T-helper 1 cell treated with Interleukin-12 subunit alpha and Interleukin-12 subunit beta and Interleukin-4 antibody, amounts not matched to agents 30 μg/mL and 1 μg/mL, for 36 hours (primary cell): ENCODE measurements at regions not wholly inside any gene's neighbourhood (a gene's known extent, or its start where the extent isn't known, plus 50 kb on each side); places are given as distances from the start of the nearest gene placed in this dataset.

Experiments
- H3K27ac Mint-ChIP-seq: one replicate; pipeline ENCODE4 v1.8.0; 2021; ENCODE audit warnings: mild to moderate bottlenecking, mixed read lengths
- H3K27me3 Mint-ChIP-seq: one replicate; pipeline ENCODE4 v1.8.0; 2021; ENCODE audit warnings: low read depth, mixed read lengths
- H3K36me3 Mint-ChIP-seq: one replicate; pipeline ENCODE4 v1.8.0; 2021; ENCODE audit warnings: low read depth, mixed read lengths
- H3K4me1 Mint-ChIP-seq: one replicate; pipeline ENCODE4 v1.8.0; 2021; ENCODE audit warnings: low read depth, mixed read lengths
- H3K4me3 Mint-ChIP-seq: one replicate; pipeline ENCODE4 v1.8.0; 2021; ENCODE audit warnings: mild to moderate bottlenecking, moderate library complexity, mixed read lengths
- H3K9me3 Mint-ChIP-seq: one replicate; pipeline ENCODE4 v1.8.0; 2021; ENCODE audit warnings: mixed read lengths

DNA sequence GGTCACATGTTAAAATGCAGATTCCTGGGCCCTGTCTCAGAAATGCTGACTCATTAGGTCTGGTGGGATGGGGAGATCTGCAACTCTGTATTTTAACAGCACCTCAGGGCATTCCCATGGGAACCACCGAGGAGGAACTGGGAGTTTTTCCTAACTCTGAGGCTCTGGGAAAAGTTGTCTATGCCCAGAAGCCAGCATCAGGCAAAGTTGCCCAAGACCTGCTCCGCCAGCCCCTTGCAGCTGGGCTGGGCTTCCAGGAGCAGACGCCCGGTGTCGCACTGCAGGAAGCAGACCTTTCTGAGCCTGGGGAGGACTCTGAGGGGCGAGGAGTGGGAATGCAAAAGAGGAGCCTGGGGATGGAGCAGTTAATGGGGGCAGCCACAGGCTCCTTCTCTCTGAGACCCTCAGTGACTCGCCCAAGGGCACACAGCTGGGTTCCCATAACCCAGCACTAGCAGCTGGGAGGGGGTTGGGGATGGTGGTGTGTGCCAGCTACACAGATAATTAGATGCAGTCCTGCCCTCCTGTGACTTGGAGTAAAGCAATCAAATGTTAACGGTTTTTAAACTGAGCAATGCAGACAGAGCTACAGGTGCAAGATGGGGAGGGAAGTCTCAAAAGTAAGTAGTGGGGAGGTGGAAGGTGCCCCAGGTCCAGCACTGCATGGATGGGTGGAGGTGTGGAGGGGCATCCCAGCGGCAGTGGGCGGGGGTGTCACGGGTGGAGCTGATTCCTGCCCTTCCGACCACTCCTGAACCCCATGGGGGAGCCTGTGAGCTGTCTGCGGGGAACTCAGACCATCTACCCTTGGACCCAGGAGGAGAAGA, 100.4 kb downstream of the LSM3 start:
- Mint-ChIP-seq H3K4me1 (no peaks in the 10 kb centered on the region), H3K27ac (no peak overlapping the region), H3K9me3 (no peaks in the 10 kb centered on the region), H3K36me3 (no peaks in the 10 kb centered on the region), H3K27me3 (no peaks in the 10 kb centered on the region), H3K4me3 (no peak overlapping the region)

DNA sequence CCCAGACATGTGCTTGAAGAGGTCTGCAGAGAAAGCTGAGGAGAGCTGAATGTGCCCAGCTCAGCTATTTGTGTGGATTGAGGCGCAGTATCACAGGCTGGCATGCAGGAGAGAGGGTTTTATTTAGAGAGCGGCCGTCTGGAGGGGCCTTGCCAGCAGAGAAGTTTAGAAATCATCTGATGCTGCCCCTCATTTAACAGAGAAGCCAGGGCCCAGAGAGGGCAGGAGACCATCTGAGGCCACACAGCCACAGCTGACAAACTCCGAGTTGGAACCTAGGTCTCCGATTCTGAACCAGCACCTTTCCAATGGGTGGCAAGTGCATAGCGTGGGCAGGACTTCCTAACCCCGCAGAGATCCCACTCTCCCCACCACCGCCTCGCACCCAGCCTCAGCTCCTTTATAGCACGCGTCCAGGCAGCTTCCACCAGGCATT, 101.0 kb downstream of the LSM3 start:
- no peaks in the 10 kb centered on the region for H3K4me1 Mint-ChIP-seq
- no peaks in the 10 kb centered on the region for H3K36me3 Mint-ChIP-seq
- no peaks in the 10 kb centered on the region for H3K27me3 Mint-ChIP-seq
- no peak overlapping the region for H3K4me3 Mint-ChIP-seq
- no peaks in the 10 kb centered on the region for H3K9me3 Mint-ChIP-seq
- H3K27ac Mint-ChIP-seq, result no peak overlapping the region

DNA sequence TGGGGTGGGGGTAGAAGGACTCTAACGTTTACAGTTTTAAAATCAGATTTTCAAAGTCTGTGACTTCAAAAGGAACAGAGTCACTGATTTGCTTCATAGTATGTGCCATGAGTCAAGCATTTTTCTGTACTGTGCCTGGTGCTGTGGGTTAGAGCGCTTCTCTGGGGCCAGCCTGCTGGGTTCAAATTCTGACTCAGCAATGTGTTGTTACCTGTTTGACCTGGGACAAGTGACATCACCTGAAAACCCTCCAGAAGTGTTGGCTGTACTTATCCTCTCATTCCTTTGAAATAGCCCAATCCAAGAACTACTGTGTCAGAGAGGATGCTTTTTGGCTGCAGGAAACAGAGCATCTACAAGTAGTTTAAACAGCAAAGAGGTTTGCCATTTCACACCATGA, 101.7 kb downstream of the LSM3 start:
- Mint-ChIP-seq H3K9me3 (no peaks in the 10 kb centered on the region), H3K27ac (no peak overlapping the region), H3K4me1 (no peaks in the 10 kb centered on the region), H3K36me3 (no peaks in the 10 kb centered on the region), H3K27me3 (no peaks in the 10 kb centered on the region), H3K4me3 (no peak overlapping the region)

DNA sequence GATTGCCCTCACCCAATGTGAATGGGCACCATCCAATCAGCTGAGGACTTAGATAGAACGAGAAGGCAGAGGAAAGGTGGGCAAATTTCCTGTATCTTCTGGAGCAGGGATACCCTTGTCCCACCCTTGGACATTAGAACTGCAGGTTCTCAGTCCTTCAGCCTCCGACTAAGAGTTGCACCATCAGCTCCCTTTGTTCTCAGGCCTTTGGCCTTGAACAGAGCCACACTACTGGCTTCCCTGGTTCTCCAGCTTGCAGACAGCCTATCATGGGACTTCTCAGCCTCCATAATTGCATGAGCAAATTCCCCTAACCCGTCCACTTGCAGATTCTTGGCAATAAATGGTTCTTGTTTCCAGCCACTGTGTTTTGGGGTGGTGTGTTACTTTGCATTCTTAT, 102.4 kb downstream of the LSM3 start:
- no peak overlapping the region for H3K27ac Mint-ChIP-seq
- no peaks in the 10 kb centered on the region for H3K4me1 Mint-ChIP-seq
- H3K9me3 Mint-ChIP-seq, result no peaks in the 10 kb centered on the region
- H3K27me3 Mint-ChIP-seq, result no peaks in the 10 kb centered on the region
- no peaks in the 10 kb centered on the region for H3K36me3 Mint-ChIP-seq
- H3K4me3 Mint-ChIP-seq, result no peak overlapping the region

DNA sequence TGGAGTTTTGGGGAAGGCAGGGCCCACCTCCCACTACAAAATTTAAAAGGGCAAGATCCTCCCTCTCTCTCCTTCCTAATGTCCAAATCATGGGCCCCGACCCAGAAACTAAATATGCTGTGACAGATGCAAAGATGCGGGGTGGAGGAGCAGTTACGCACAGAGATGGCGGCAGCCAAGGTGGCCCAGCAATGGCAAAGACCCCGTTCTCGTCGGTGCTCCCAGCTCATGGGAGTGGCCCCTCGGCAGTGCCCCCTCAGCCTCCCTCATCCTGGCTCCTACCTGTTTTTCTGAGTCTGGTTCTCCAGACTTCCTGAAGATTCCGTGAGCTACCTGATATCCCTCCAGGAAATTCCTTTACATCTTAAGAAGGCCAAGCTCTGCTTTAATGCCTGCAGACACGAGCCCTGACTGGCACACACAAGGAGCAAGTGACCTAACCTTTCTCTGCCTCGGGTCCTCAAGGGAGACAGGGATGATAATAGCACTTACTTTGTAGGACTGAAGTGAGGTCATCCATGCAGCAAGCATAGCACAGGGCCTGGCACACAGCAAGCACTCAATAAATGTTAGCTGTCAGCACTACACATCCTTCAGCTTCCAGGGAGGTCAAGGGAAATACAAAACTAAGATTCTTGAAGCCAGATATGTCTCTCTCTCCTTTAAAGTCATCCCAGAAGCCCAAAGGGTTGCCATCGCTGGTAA, 103.5 kb downstream of the LSM3 start:
- no peaks in the 10 kb centered on the region for H3K27me3 Mint-ChIP-seq
- H3K36me3 Mint-ChIP-seq, result no peaks in the 10 kb centered on the region
- H3K4me3 Mint-ChIP-seq, result no peak overlapping the region
- no peaks in the 10 kb centered on the region for H3K9me3 Mint-ChIP-seq
- no peaks in the 10 kb centered on the region for H3K4me1 Mint-ChIP-seq
- no peak overlapping the region for H3K27ac Mint-ChIP-seq

DNA sequence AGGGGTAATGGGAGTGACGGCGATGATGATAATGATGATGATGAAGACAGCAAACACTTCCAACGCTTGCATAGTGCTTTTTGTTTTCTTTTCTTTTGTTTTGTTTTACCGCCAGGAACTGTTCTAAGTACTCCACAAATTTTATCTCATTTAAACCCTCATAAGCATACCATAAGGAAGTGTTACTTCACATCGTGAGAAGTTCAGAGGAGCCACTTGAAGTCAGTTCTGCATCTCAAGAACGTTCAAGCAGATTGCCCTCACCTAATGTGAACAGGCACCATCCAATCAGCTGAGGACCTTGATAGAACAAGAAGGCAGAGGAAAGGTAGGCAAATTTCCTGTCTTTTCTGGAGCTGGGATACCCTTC, 104.1 kb downstream of the LSM3 start:
- Mint-ChIP-seq H3K36me3 (no peaks in the 10 kb centered on the region), H3K4me3 (no peak overlapping the region), H3K4me1 (no peaks in the 10 kb centered on the region), H3K9me3 (no peaks in the 10 kb centered on the region), H3K27ac (no peak overlapping the region), H3K27me3 (no peaks in the 10 kb centered on the region)

DNA sequence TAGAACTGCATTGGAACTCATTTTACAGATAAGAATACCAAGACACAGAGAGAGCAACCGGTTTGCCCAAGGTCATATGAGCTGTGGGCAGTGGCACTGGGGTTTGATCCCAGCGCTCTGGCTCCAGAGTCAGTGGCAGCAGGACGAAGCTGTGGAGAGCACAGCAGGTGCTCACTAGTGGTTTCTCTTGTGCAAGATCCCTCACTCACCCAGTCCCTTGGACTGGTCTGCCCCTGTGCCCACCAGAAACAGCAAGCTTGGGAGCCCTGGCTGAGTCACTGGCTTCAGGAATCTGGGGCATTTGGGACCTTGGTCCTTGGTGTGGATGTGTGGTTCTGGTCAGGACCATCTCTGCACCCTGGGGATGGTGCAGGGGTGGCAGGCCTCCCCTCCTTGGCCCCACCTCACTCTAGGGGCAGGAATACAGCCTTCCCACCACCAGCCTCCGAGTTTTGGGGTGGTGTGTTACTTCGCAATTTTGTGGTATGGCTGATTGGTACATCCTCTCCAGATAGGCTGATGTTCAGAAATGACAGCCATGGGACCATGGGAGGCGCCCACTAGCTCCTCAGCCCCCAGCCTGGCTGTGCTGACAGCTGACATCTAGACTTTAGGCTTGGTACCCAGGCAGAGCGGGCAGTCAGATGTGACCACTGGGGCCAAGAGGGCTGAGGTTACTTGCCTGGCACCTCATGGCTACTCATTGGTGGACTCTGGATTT, 104.6 kb downstream of the LSM3 start:
- Mint-ChIP-seq H3K4me1 (no peaks in the 10 kb centered on the region), H3K36me3 (no peaks in the 10 kb centered on the region)

DNA sequence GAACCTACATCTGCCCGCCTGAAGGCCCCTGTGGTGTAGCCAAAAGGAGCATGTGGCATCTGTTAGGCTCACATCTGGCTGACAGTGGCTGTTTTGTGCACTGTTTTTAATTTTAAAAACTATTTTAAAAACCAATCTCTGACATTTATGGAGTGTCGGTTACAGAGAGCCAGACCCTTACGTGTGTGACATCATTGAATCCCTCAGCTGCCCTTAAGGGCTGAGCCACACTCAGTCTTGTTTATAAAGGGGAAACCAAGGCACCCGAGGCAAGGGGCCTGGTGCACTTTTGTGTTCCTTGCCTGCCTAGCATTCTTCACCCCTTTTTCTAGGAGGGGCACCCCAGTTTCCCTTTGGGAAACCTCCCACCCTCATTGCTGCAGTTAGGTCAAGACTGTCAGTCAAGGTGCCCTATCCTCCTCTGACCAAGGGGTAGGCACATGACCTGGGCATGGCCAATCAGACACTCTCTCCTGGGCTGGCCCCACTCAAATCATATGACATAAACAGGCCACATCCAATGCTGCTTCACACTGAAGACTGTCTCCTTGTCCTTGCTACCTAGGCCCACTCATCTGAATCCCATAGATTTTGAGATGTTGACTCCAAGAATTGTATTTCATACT, 105.3 kb downstream of the LSM3 start:
- Mint-ChIP-seq H3K36me3 (no peaks in the 10 kb centered on the region), H3K4me1 (no peaks in the 10 kb centered on the region), H3K9me3 (no peaks in the 10 kb centered on the region), H3K27ac (no peak overlapping the region), H3K27me3 (no peaks in the 10 kb centered on the region), H3K4me3 (no peak overlapping the region)

More for the DNA sequence above, 104.6 kb downstream of the LSM3 start:
- Mint-ChIP-seq H3K27ac (no peak overlapping the region), H3K27me3 (no peaks in the 10 kb centered on the region), H3K9me3 (no peaks in the 10 kb centered on the region), H3K4me3 (no peak overlapping the region)

DNA sequence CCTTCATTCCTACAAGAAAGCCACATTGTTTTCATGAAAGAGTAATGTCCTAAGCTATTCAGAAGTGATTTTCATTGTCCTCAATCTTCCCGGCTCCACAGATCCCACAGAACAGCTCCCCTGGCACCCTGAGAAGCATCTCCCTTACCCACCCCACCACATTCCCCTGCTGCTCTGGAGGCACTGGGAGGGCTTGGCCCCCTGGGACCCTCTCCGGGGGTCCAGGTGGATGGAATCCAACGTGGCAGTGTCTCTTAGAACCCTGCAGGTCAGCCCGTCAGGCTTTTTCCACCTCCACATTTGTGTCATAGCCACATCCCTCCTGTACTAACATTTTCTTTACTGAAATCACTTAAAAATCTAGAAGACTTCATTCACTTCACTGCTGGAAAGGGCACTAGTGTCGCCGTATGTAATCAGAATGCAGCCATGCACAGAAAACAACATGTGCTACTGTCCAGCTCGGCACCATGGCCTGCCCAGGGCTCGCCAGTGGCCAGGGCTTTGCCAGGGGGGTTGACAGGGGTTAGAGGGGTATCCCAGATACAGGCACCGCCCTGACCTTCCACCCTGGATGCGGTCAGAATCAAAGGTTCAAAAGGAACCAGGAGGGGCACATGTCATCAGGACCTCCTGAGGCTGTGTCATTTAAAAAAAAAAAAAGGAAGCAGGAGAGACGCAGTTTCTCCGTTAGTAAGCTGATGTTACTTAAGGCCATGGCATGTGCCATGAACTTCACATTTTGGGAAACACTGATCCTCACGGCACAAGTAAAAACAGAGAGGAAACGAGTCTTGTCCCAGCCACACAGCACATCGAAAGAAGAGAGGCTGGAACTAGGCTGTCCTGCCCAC, 106.3 kb downstream of the LSM3 start:
- Mint-ChIP-seq H3K9me3 (no peaks in the 10 kb centered on the region), H3K4me1 (no peaks in the 10 kb centered on the region), H3K36me3 (no peaks in the 10 kb centered on the region), H3K27ac (no peak overlapping the region), H3K4me3 (no peak overlapping the region), H3K27me3 (no peaks in the 10 kb centered on the region)

DNA sequence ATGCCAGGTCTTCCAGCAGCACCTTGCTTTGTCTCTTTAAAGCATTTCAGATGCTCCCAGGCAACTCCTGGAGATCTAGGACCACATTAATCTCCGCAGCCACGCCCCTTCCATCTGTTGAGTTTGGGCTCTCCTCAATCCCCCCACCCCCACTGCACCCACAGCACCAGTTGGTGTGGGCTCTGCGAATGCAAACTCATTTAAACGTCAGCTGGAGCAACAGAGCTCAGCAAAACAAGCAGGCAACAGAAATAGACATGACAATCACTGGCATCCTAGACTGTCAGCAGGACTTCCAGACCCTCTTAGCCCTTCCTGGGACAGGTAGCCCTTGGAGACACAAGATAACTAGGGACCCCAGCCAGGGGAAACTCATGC, 106.9 kb downstream of the LSM3 start:
- Mint-ChIP-seq H3K27ac (no peak overlapping the region), H3K27me3 (peaks cover 6% of the 10 kb centered on the region), H3K36me3 (no peaks in the 10 kb centered on the region), H3K4me1 (no peaks in the 10 kb centered on the region), H3K4me3 (no peak overlapping the region), H3K9me3 (no peaks in the 10 kb centered on the region)

DNA sequence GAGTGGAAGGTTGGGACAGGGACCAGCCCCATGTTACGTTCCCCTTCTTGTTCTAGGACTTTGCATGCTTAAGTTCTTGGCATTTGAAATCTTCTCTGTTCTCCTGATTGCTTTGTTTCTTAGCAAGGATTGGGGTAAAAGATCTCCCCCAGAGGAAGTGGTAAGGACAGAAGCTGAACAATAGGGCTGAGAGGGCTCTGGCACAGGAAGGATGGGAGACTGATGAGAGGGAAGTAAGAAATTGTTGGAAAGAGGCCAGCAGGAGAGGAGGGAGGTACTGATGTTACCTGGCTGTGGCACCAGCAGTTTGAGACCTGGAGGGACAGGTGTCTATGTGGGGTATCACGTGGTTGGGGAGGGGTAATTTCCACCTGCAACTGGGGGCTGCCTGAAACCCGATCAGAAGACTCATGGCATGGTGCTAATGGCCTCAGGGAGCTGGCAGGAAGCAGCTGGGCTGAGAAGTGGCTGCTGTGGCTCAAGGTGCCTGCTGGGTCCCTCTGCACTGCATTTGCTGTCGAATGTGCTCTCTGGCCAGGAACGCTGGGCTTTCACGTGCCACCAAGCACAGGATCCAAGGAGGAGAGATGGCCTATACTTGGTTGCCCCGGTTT, 108.4 kb downstream of the LSM3 start:
- H3K9me3 Mint-ChIP-seq, result no peaks in the 10 kb centered on the region
- H3K4me1 Mint-ChIP-seq, result no peaks in the 10 kb centered on the region
- no peaks in the 10 kb centered on the region for H3K36me3 Mint-ChIP-seq
- H3K4me3 Mint-ChIP-seq, result no peak overlapping the region
- H3K27ac Mint-ChIP-seq, result no peak overlapping the region
- peaks cover 9% of the 10 kb centered on the region for H3K27me3 Mint-ChIP-seq

DNA sequence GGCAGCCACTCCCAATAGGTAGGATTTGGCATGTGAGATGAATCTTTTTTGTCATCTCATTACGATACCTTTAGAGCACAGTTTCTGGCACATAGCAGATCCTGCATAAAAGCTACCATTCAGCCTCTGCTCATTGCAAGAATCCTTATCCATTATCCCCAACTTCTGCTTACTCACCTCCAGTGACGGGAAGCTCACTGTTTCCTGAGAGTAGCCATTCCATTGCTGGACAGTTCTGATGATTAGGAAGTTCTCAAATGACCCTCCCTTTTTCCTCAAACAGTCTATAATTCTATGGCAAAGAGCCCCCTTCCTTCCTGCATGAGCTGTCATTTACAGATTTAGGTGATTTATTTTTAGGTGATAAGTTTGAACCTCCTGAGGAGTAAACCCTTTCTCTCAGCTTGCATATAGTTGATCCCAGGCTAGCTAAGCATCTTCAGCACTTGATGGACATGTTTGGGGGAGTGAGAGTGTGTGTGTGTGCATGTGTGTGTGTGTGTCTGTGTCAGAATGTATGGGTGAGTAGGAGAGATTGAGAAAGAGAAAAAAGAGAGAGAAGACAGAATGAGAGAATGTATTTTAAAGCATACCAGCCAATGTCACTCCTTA, 109.7 kb downstream of the LSM3 start:
- peaks cover 12% of the 10 kb centered on the region for H3K27me3 Mint-ChIP-seq
- no peaks in the 10 kb centered on the region for H3K4me1 Mint-ChIP-seq
- H3K9me3 Mint-ChIP-seq, result no peaks in the 10 kb centered on the region
- no peak overlapping the region for H3K27ac Mint-ChIP-seq
- H3K4me3 Mint-ChIP-seq, result no peak overlapping the region
- H3K36me3 Mint-ChIP-seq, result no peaks in the 10 kb centered on the region

DNA sequence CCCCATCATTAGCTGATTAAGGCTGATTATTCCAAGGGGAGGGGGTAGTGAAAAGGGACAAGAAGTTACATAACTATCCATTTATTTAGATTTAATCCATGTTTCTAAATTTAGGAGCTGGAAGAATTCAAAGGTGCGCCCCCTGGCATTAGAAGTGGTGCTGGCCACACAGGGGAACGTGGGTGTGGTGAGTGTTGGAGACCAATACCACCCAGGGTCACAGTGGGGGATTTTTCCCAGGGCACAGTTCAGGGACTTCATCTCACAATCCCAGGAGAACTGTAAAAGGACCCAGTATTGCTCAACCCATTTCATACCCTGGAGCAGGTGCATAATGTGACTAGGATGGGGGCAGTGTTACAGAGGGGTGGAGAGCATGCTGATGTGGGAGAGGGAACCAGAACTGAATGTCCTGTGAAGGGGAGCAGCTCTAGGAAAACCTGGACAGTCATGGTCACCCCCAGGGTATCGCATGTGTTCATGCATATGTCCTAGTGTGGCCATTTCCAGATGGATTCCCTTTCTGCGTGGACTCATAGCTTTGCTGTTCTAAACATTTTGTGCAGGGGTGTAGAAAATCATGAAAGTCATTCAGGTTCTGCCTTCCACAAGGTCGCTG, 110.3 kb downstream of the LSM3 start:
- H3K36me3 Mint-ChIP-seq, result no peaks in the 10 kb centered on the region
- no peaks in the 10 kb centered on the region for H3K9me3 Mint-ChIP-seq
- H3K27ac Mint-ChIP-seq, result no peak overlapping the region
- peaks cover 12% of the 10 kb centered on the region for H3K27me3 Mint-ChIP-seq
- H3K4me3 Mint-ChIP-seq, result no peak overlapping the region
- no peaks in the 10 kb centered on the region for H3K4me1 Mint-ChIP-seq
